H1 (cell line): ENCODE measurements at regions not wholly inside any gene's neighbourhood (a gene's known extent, or its start where the extent isn't known, plus 50 kb on each side); places are given as distances from the start of the nearest gene placed in this dataset.

ENCODE experiments used
- BACH1 ChIP-seq: IDR thresholded peaks from 2 replicates; pipeline ENCODE4 v1.6.1; 2012; ENCODE audit warnings: low read length, improper control_type of control experiment
- CHD7 ChIP-seq: fragments of 300-600 bp; sonication (generic); IDR thresholded peaks from 2 replicates; pipeline ENCODE4 v1.7.1; 2012; ENCODE audit warnings: low read length, moderate library complexity, mild to moderate bottlenecking, inconsistent platforms; ENCODE audit not compliant: insufficient replicate concordance
- CREB1 ChIP-seq: IDR thresholded peaks from 2 replicates; pipeline ENCODE4 v1.6.1; 2012; ENCODE audit warnings: inconsistent platforms
- HDAC2 ChIP-seq, 2 experiments: fragments of 300-600 bp in 1 of 2; sonication (generic) in 1 of 2; IDR thresholded peaks; 2 replicates each; pipeline ENCODE4 v1.6.1; 2011 to 2012; ENCODE audit warnings: low read depth in 2 of 2, low read length in 2 of 2, mild to moderate bottlenecking in 2 of 2, moderate library complexity in 2 of 2, borderline replicate concordance in 1 of 2, inconsistent platforms in 1 of 2
- MAX ChIP-seq: IDR thresholded peaks from 2 replicates; pipeline ENCODE4 v1.6.1; 2012; ENCODE audit warnings: inconsistent platforms
- NRF1 ChIP-seq: IDR thresholded peaks from 2 replicates; pipeline ENCODE4 v1.6.1; 2011; ENCODE audit warnings: mild to moderate bottlenecking, low read depth, low read length, improper control_type of control experiment
- RBBP5 ChIP-seq: IDR thresholded peaks from 2 replicates; pipeline ENCODE4 v1.7.1; 2012; ENCODE audit warnings: low read depth, mild to moderate bottlenecking, inconsistent platforms, low read length, moderate library complexity, borderline replicate concordance
- TAF1 ChIP-seq: IDR thresholded peaks from 2 replicates; pipeline ENCODE4 v1.6.1; 2011; ENCODE audit warnings: mild to moderate bottlenecking, low read depth, low read length
- TAF7 ChIP-seq: optimal IDR thresholded peaks from 2 replicates; pipeline ENCODE3; 2011; ENCODE audit warnings: low read depth, mild to moderate bottlenecking, inconsistent platforms, low read length, moderate library complexity, borderline replicate concordance
- TCF12 ChIP-seq: IDR thresholded peaks from 2 replicates; pipeline ENCODE4 v1.6.1; 2011; ENCODE audit warnings: low read depth, mild to moderate bottlenecking, low read length

- peak; percentile 57 for TF ChIP-seq CHD7
- no peak for TF ChIP-seq RBBP5
- no peak for TF ChIP-seq NRF1
- no peak for TF ChIP-seq TAF7
- no peak for TF ChIP-seq TAF1
- no peak for TF ChIP-seq TCF12
- TF ChIP-seq HDAC2 (IDR thresholded peaks at IDR 0.05; ENCODE audit: borderline replicate concordance in 1 of 2, low read depth in 2 of 2, low read length in 2 of 2): 0 out of 4 replicates have a peak, but pooled peaks of 1 of the 2 experiments have one; percentile 24
- TF ChIP-seq BACH1: peak; percentile 22; the same call in 1 of the 2 replicates
- 0 out of 2 replicates have a peak, but pooled peaks have one; percentile 28 for TF ChIP-seq MAX
- TF ChIP-seq CREB1: no peak
Measured at GRCh38 chr5:116759860-116760640, 185.4 kb upstream of the SEMA6A start (continued).
